NAMALWA (cell line): ENCODE measurements at regions not wholly inside any gene's neighbourhood (a gene's known extent, or its start where the extent isn't known, plus 50 kb on each side); places are given as distances from the start of the nearest gene placed in this dataset.
"Not testable (repeated sequence)": the region's sequence is repeated elsewhere in the genome, so short reads cannot be mapped to it uniquely, and the experiment has no call there.

Experiments used
- DNase-seq: peaks from one replicate; pipeline ENCODE4 v3.0.0-alpha.2; 2015; ENCODE audit warnings: low spot score

- DNase-seq = no peak
Observed at GRCh38 chrX:39767446-39767845, 330.3 kb downstream of the BCOR start.

GRCh38 chrX:39769748-39770147 lies 328.0 kb downstream of the BCOR start:
- DNase-seq = no peak

- DNase-seq = no peak
Observed at GRCh38 chrX:39771089-39771488, 326.7 kb downstream of the BCOR start.

- no peak for DNase-seq
Observed at GRCh38 chrX:39772057-39772832, 325.5 kb downstream of the BCOR start.

GRCh38 chrX:39773150-39773549 lies 324.6 kb downstream of the BCOR start:
- no peak for DNase-seq

- no peak for DNase-seq
Observed at GRCh38 chrX:39773923-39774773, 323.6 kb downstream of the BCOR start.

- DNase-seq = no peak
Observed at GRCh38 chrX:39774774-39775328, 322.9 kb downstream of the BCOR start.

- no peak for DNase-seq
Observed at GRCh38 chrX:39777623-39778025, 320.1 kb downstream of the BCOR start.

- no peak for DNase-seq
Observed at GRCh38 chrX:39779952-39780783, 317.6 kb downstream of the BCOR start.

- DNase-seq = no peak
Observed at GRCh38 chrX:39782276-39782675, 315.5 kb downstream of the BCOR start.

GRCh38 chrX:39787999-39788398 lies 309.8 kb downstream of the BCOR start:
- DNase-seq = no peak

- DNase-seq = no peak
Observed at GRCh38 chrX:39788521-39788920, 309.2 kb downstream of the BCOR start.

GRCh38 chrX:39791691-39792090 lies 306.1 kb downstream of the BCOR start:
- DNase-seq = no peak

GRCh38 chrX:39795605-39796004 lies 302.2 kb downstream of the BCOR start:
- no peak for DNase-seq

GRCh38 chrX:39796856-39797255 lies 300.9 kb downstream of the BCOR start:
- no peak for DNase-seq

GRCh38 chrX:39798488-39798887 lies 299.3 kb downstream of the BCOR start:
- not testable (repeated sequence) for DNase-seq

GRCh38 chrX:39802354-39802753 lies 295.4 kb downstream of the BCOR start:
- no peak for DNase-seq

GRCh38 chrX:39802908-39803307 lies 294.9 kb downstream of the BCOR start:
- no peak for DNase-seq

- DNase-seq = no peak
Observed at GRCh38 chrX:39805022-39805421, 292.7 kb downstream of the BCOR start.

- no peak for DNase-seq
Observed at GRCh38 chrX:39805825-39806224, 291.9 kb downstream of the BCOR start.

- no peak for DNase-seq
Observed at GRCh38 chrX:39808471-39808917, 289.3 kb downstream of the BCOR start.

GRCh38 chrX:39809331-39809730 lies 288.4 kb downstream of the BCOR start:
- no peak for DNase-seq
